ENCODE measurements at regions not wholly inside any gene's neighbourhood (a gene's known extent, or its start where the extent isn't known, plus 50 kb on each side); places are given as distances from the start of the nearest gene placed in this dataset.

- TF ChIP-seq CTCF (IDR thresholded peaks at IDR 0.05) (no peak), SIN3A (IDR thresholded peaks at IDR 0.05; ENCODE audit: borderline replicate concordance, insufficient read depth, low read depth, low read length) (no peak), REST (IDR thresholded peaks at IDR 0.05; ENCODE audit: insufficient read depth in 1 of 2, low read depth in 2 of 2, low read length in 1 of 2) (no peak), POLR2AphosphoS5 (IDR thresholded peaks at IDR 0.05; ENCODE audit: low read depth, low read length) (no peak), TCF7L2 (IDR thresholded peaks at IDR 0.05; ENCODE audit: low read depth, low read length) (no peak)
Observed at GRCh38 chr2:136422512-136422911, 304.6 kb upstream of the CXCR4 start.
